Uterus (tissue), 3 donors: ENCODE measurements at regions not wholly inside any gene's neighbourhood (a gene's known extent, or its start where the extent isn't known, plus 50 kb on each side); places are given as distances from the start of the nearest gene placed in this dataset.
"Not testable (repeated sequence)": the region's sequence is repeated elsewhere in the genome, so short reads cannot be mapped to it uniquely, and the experiment has no call there.

Source experiments
- DNase-seq, 2 donors: peaks; one replicate each; pipeline ENCODE4 v3.0.0-alpha.2; 2019 to 2020
- H3K27ac ChIP-seq, 2 donors: fragments of 200-600 bp; sonication (generic); 1 replicate in 1 of 2; 2 replicates in 1 of 2; pipeline ENCODE4 v1.5.1; 2016 to 2018
- H3K27me3 ChIP-seq, 2 donors: fragments of 200-600 bp; sonication (generic); one replicate each; pipeline ENCODE4 v1.5.1; 2018 to 2019; ENCODE audit warnings: control low read depth in 1 of 2
- H3K36me3 ChIP-seq, 2 donors: fragments of 200-600 bp; sonication (generic); one replicate each; pipeline ENCODE4 v1.5.1; 2019; ENCODE audit warnings: control low read depth in 1 of 2
- H3K4me1 ChIP-seq, 2 donors: fragments of 200-600 bp; sonication (generic); one replicate each; pipeline ENCODE4 v1.5.1; 2018 to 2019; ENCODE audit warnings: control low read depth in 1 of 2
- H3K4me3 ChIP-seq, 2 donors: fragments of 200-600 bp; sonication (generic); 1 replicate in 1 of 2; 2 replicates in 1 of 2; pipeline ENCODE4 v1.5.1; 2018 to 2019; ENCODE audit warnings: mild to moderate bottlenecking in 1 of 2
- H3K9me3 ChIP-seq, 2 donors: fragments of 200-600 bp; sonication (generic); one replicate each; pipeline ENCODE4 v1.5.1; 2019; ENCODE audit warnings: control low read depth in 1 of 2
- CTCF ChIP-seq, 4 experiments: fragments of 200-600 bp in 2 of 4; fragments of 450-650 bp in 2 of 4; sonication (generic) in 2 of 4; IDR thresholded peaks; one replicate each; pipeline ENCODE4 v1.5.1; 2016 to 2019; ENCODE audit warnings: antibody characterized with exemption in 4 of 4, mild to moderate bottlenecking in 2 of 4, moderate library complexity in 1 of 4
- POLR2A ChIP-seq, 2 donors: fragments of 450-650 bp; IDR thresholded peaks; one replicate each; pipeline ENCODE4 v1.6.1; 2016; ENCODE audit warnings: antibody characterized with exemption in 2 of 2, mild to moderate bottlenecking in 1 of 2, moderate library complexity in 1 of 2
- intact Hi-C: fragments of 100-400 bp; cut with DNase I; formaldehyde crosslinking; loops from one replicate; pipeline ENCODE4 v1.15.1; 2023; ENCODE audit warnings: low total_unique reads
- donor health status: DM: yes; HTN: yes; CAD: no.

GRCh38 chr2:228771774-228772173 is 499.3 kb downstream of the PID1 start:
- Histone ChIP-seq H3K27me3 (no peaks in the 10 kb centered on the region), H3K27ac (peak overlapping the region; percentile 74 to 83), H3K9me3 (no peaks in the 10 kb centered on the region), H3K36me3 (no peaks in the 10 kb centered on the region), H3K4me3 (no peak overlapping the region), H3K4me1 (peaks cover 0 to 9% of the 10 kb centered on the region in 2 donors)
- TF ChIP-seq CTCF (IDR thresholded peaks at IDR 0.05) (no peak), POLR2A (IDR thresholded peaks at IDR 0.05) (no peak)
- intact Hi-C loops, result no loop called here
- DNase-seq, result peak in 1 of 2 donors; percentile 22

DNA sequence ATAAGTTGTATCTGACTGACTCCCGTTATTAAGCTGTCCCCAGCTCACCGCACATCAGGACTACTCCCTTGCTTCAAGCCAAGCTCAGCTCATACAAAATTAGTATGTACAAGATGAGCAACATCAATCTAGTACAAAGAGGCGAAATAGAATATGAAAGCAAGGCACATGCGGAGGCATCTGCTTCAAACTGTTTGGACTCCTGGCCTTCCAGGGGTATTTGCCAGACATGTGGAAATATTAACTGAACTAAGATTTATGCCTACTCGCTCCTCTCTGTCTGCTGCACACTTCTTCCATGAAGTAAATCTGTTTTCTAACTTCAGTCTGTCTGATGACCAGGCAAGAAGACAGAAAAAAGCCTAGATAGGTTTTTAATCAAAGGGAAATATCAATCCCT is 499.8 kb downstream of the PID1 start:
- Histone ChIP-seq H3K4me3 (no peak overlapping the region), H3K4me1 (peaks cover 0 to 9% of the 10 kb centered on the region in 2 donors), H3K27me3 (no peaks in the 10 kb centered on the region), H3K36me3 (no peaks in the 10 kb centered on the region), H3K27ac (peak overlapping the region; percentile 71 to 83), H3K9me3 (no peaks in the 10 kb centered on the region)
- TF ChIP-seq CTCF (IDR thresholded peaks at IDR 0.05) (no peak), POLR2A (IDR thresholded peaks at IDR 0.05) (no peak)
- peak; percentile 33 to 54 for DNase-seq
- intact Hi-C loops, result no loop called here

DNA sequence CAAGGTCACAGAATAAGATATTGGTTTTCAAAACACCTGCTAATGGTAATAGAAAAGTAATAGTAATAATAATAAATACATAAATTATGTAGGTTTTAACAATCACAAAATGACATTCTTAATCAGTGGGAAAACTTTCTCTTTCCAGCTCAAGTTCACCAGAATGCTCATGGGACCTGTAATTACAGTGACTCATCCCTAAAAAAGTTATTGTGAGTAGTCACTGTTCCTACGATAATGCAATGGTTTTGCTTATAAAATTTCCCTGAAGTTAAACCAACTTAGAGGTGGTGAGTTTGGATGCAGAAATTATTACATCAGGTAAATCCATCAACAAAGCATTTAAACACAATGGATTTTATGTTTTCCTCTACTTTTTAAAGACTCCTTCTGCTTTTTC is 502.3 kb downstream of the PID1 start:
- no peak for DNase-seq
- Histone ChIP-seq H3K27ac (peak overlapping the region; percentile 71 to 83), H3K36me3 (no peaks in the 10 kb centered on the region), H3K9me3 (no peaks in the 10 kb centered on the region), H3K27me3 (no peaks in the 10 kb centered on the region), H3K4me1 (peaks cover 0 to 9% of the 10 kb centered on the region in 2 donors), H3K4me3 (no peak overlapping the region)
- TF ChIP-seq CTCF (IDR thresholded peaks at IDR 0.05) (no peak), POLR2A (IDR thresholded peaks at IDR 0.05) (no peak)
- intact Hi-C loops, result no loop called here

DNA sequence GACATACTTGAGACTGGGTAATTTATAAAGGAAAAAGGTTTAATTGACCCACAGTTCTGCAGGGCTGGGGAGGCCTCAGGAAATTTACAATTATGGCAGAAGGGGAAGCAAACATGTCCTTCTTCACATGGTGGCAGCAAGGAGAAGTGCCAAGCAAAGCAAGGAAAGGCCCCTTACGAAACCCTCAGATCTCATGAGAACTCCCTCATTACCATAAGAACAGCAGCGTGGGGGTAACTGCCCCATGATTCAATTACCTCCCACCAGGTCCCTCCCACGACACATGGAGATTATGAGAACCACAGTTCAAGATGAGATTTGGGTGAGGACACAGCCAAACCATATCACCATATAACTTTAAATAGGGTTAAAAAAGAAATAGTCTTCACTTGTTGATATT is 502.9 kb downstream of the PID1 start:
- not testable (repeated sequence) for DNase-seq

GRCh38 chr2:228767196-228767595 is 503.9 kb downstream of the PID1 start:
- Histone ChIP-seq H3K27me3 (no peaks in the 10 kb centered on the region), H3K27ac (no peak overlapping the region), H3K36me3 (no peaks in the 10 kb centered on the region), H3K9me3 (no peaks in the 10 kb centered on the region), H3K4me1 (peaks cover 0 to 5% of the 10 kb centered on the region in 2 donors), H3K4me3 (no peak overlapping the region)
- no peak for DNase-seq
- TF ChIP-seq CTCF (IDR thresholded peaks at IDR 0.05) (no peak), POLR2A (IDR thresholded peaks at IDR 0.05) (no peak)
- intact Hi-C loops, result no loop called here

More for the DNA sequence above, 502.9 kb downstream of the PID1 start:
- peak overlapping the region; percentile 50 to 83 for H3K27ac ChIP-seq
- intact Hi-C loops, H3K9me3 ChIP-seq, H3K4me3 ChIP-seq, H3K27me3 ChIP-seq, H3K4me1 ChIP-seq, H3K36me3 ChIP-seq: not testable (repeated sequence)

GRCh38 chr2:228763379-228763981 is 507.6 kb downstream of the PID1 start:
- Histone ChIP-seq H3K4me3 (no peak overlapping the region), H3K36me3 (no peaks in the 10 kb centered on the region), H3K9me3 (no peaks in the 10 kb centered on the region), H3K4me1 (no peaks in the 10 kb centered on the region), H3K27me3 (no peaks in the 10 kb centered on the region), H3K27ac (no peak overlapping the region)
- no peak for TF ChIP-seq CTCF (IDR thresholded peaks at IDR 0.05)
- no peak for TF ChIP-seq POLR2A (IDR thresholded peaks at IDR 0.05)
- no peak for DNase-seq
- intact Hi-C loops, result no loop called here
